OCI-LY1 (cell line): ENCODE measurements at regions not wholly inside any gene's neighbourhood (a gene's known extent, or its start where the extent isn't known, plus 50 kb on each side); places are given as distances from the start of the nearest gene placed in this dataset.

Experiments used
- CTCF ChIP-seq: fragments of 200-600 bp; sonication (generic), shearing (Covaris generic); IDR thresholded peaks from 2 replicates; pipeline ENCODE4 v1.5.1; 2017; ENCODE audit warnings: mild to moderate bottlenecking, antibody characterized with exemption, low read length, moderate library complexity, mixed read lengths
- EZH2 ChIP-seq: fragments of 200-600 bp; sonication (generic), shearing (Covaris generic); IDR thresholded peaks from 2 replicates; pipeline ENCODE4 v1.8.0; 2017; ENCODE audit warnings: borderline replicate concordance, mixed run types, mild to moderate bottlenecking, antibody characterized with exemption, low read length, moderate library complexity, mixed read lengths

DNA sequence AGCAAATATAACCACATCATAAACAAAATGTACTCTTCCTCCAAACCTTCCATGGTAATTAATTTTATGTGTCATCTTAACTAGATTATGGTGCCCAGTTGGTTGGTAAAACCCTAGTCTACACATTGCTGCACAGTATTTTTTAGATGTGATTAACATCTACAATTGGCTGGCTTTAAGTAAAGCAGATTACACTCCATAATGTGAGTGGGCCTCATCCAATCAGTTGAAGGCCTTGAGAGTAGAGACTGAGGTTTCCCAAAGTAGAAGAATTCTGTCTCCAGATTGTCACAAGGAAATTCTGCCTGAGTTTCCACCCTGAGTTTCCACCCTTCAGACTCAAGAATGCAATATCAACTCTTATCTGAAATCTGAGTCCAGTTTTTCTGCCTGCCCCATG lies 128.4 kb upstream of the USP25 start:
- no peak for TF ChIP-seq CTCF
- TF ChIP-seq EZH2 = no peak
